Transverse colon (tissue), 4 donors: ENCODE measurements at regions not wholly inside any gene's neighbourhood (a gene's known extent, or its start where the extent isn't known, plus 50 kb on each side); places are given as distances from the start of the nearest gene placed in this dataset.

Source experiments
- DNase-seq: peaks from one replicate; pipeline ENCODE4 v3.0.0-alpha.2; 2019
- H3K27ac ChIP-seq, 4 donors: fragments of 200-600 bp; sonication (generic); 2 replicates each; pipeline ENCODE4 v1.5.1; 2016 to 2018; ENCODE audit warnings: inconsistent platforms in 4 of 4
- H3K27me3 ChIP-seq: fragments of 200-600 bp; sonication (generic); 2 replicates; pipeline ENCODE4 v1.5.1; 2017; ENCODE audit warnings: inconsistent platforms
- H3K36me3 ChIP-seq, 4 donors: fragments of 200-600 bp; sonication (generic); 2 replicates each; pipeline ENCODE4 v1.5.1; 2017 to 2019; ENCODE audit warnings: inconsistent platforms in 4 of 4
- H3K4me1 ChIP-seq, 4 donors: fragments of 200-600 bp; sonication (generic); 2 replicates each; pipeline ENCODE4 v1.5.1; 2017 to 2020; ENCODE audit warnings: inconsistent platforms in 4 of 4
- H3K4me3 ChIP-seq, 4 donors: fragments of 200-600 bp; sonication (generic); 1 replicate in 1 of 4; 2 replicates in 3 of 4; pipeline versions ENCODE4 v1.5.1 to v1.6.1; 2017 to 2019; ENCODE audit warnings: inconsistent platforms in 4 of 4
- H3K9me3 ChIP-seq, 2 donors: fragments of 200-600 bp; sonication (generic); 2 replicates each; pipeline ENCODE4 v1.5.1; 2017 to 2019; ENCODE audit warnings: inconsistent platforms in 2 of 2
- CTCF ChIP-seq, 5 experiments: fragments of 200-600 bp in 3 of 5; fragments of 450-650 bp in 2 of 5; sonication (generic) in 3 of 5; IDR thresholded peaks; 1 replicate in 2 of 5; 2 replicates in 3 of 5; pipeline ENCODE4 v1.5.1; 2016 to 2017; ENCODE audit warnings: antibody characterized with exemption in 5 of 5, inconsistent platforms in 3 of 5, mild to moderate bottlenecking in 2 of 5, moderate library complexity in 1 of 5
- EP300 ChIP-seq: sonication (generic); formaldehyde crosslinking; IDR thresholded peaks from one replicate; pipeline ENCODE4 v1.6.1; 2017; ENCODE audit warnings: antibody characterized with exemption, low read depth
- POLR2A ChIP-seq: fragments of 450-650 bp; IDR thresholded peaks from one replicate; pipeline ENCODE4 v1.6.1; 2016; ENCODE audit warnings: antibody characterized with exemption, mild to moderate bottlenecking, moderate library complexity
- POLR2AphosphoS5 ChIP-seq, 3 donors: sonication (generic); formaldehyde crosslinking; IDR thresholded peaks; one replicate each; pipeline ENCODE4 v1.6.1; 2016; ENCODE audit warnings: antibody characterized with exemption in 3 of 3
- WGBS, 2 donors: methylation state at CpG; one replicate each; pipeline ENCODE4 v1.1.5; 2018; ENCODE audit warnings: low coverage in 1 of 2; 5-methylcytosine and 5-hydroxymethylcytosine counted together
- in situ Hi-C, 4 donors: fragments of 200-750 bp; cut with MboI; loops; one replicate each; pipeline versions ENCODE4 v1.15.0 to v1.15.1; 2017; ENCODE audit warnings: low sequenced_read_pairs in 3 of 4, low pct_ligation_motif_present in 1 of 4, low pct_unique_long_range_greater_than_20kb in 1 of 4
- intact Hi-C: fragments of 100-400 bp; cut with DNase I; formaldehyde crosslinking; loops from one replicate; pipeline ENCODE4 v1.15.1; 2023; ENCODE audit warnings: low total_unique reads

GRCh38 chr13:51020600-51020999 is 90.5 kb downstream of the C13orf42 start:
- no peak for TF ChIP-seq POLR2A
- no peak for TF ChIP-seq POLR2AphosphoS5 (IDR thresholded peaks at IDR 0.05)
- no peak for TF ChIP-seq CTCF (IDR thresholded peaks at IDR 0.05)
- TF ChIP-seq EP300, result no peak
- H3K9me3 ChIP-seq, result no peaks in the 10 kb centered on the region
- H3K4me3 ChIP-seq, result no peak overlapping the region
- in situ Hi-C loops, result no loop called here
- H3K4me1 ChIP-seq, result no peaks in the 10 kb centered on the region
- WGBS, 2 donors, result 94 to 100% methylated on average over 2 to 8 of the region's 8 CpGs
- DNase-seq, result no peak
- no peak overlapping the region for H3K27ac ChIP-seq
- intact Hi-C loops, result no loop called here
- H3K27me3 ChIP-seq, result no peaks in the 10 kb centered on the region
- no peaks in the 10 kb centered on the region for H3K36me3 ChIP-seq

DNA sequence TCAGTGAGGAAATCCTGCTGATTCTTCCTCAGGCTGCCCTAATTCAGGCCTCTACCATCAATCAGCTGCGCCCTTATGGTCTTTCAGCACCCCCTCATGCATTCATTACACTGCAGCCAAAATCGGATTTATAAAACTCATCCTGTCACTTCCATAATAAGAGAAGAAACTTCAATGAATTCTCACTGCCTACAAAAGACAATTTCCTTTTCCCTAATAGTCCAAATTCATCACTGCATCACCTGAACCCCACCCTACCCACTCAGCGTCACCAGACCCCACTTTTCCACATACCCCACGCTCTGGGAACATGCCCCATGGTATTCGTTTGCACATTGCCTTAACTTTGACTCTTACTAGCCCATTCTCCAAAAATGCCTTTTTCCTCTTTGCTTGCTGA is 92.0 kb downstream of the C13orf42 start:
- no peak for DNase-seq
- WGBS, 2 donors, result 86 to 88% methylated on average over 5 of the region's 5 CpGs
- Histone ChIP-seq H3K27ac (no peak overlapping the region), H3K27me3 (no peaks in the 10 kb centered on the region), H3K4me1 (no peaks in the 10 kb centered on the region), H3K4me3 (no peak overlapping the region), H3K9me3 (no peaks in the 10 kb centered on the region), H3K36me3 (no peaks in the 10 kb centered on the region)
- in situ Hi-C loops, result no loop called here
- intact Hi-C loops, result no loop called here
- TF ChIP-seq EP300, result no peak

DNA sequence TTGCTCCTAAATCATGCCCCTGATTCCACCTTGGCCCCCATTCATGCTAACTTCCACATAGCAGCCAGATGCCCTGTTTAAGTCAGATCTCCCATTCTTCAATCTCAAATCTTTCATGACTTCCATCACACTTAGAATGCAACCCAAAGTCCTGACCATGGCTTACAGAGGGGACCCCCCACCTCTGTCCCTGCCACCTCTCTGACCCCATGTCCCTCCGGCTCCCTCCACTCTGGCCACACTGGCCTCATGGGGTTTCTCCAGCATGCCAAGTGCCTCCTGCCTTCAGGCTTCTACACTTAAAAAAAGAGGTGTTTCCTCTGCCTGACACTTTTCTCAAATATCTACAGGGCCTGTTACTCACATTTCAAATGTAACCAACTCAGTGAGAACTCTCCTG is 93.6 kb downstream of the C13orf42 start:
- Histone ChIP-seq H3K36me3 (no peaks in the 10 kb centered on the region), H3K27ac (no peak overlapping the region), H3K4me1 (no peaks in the 10 kb centered on the region), H3K27me3 (no peaks in the 10 kb centered on the region), H3K9me3 (no peaks in the 10 kb centered on the region), H3K4me3 (no peak overlapping the region)
- TF ChIP-seq EP300 (no peak), POLR2AphosphoS5 (IDR thresholded peaks at IDR 0.05) (no peak), POLR2A (no peak), CTCF (IDR thresholded peaks at IDR 0.05) (no peak)
- intact Hi-C loops (no loop called here), in situ Hi-C loops (no loop called here)
- DNase-seq, result no peak
- 80 to 94% methylated on average over 1 of the region's 1 CpG for WGBS, 2 donors

- no peak overlapping the region for H3K4me3 ChIP-seq
- H3K4me1 ChIP-seq, result no peaks in the 10 kb centered on the region
- no peak for TF ChIP-seq POLR2A
- no peak for TF ChIP-seq CTCF (IDR thresholded peaks at IDR 0.05)
- no peak for TF ChIP-seq EP300
- no peak for TF ChIP-seq POLR2AphosphoS5 (IDR thresholded peaks at IDR 0.05)
- intact Hi-C loops (no loop called here), in situ Hi-C loops (no loop called here)
- no peaks in the 10 kb centered on the region for H3K9me3 ChIP-seq
- no peak overlapping the region for H3K27ac ChIP-seq
- DNase-seq, result no peak
- 71 to 90% methylated on average over 1 of the region's 1 CpG for WGBS, 2 donors
- H3K27me3 ChIP-seq, result no peaks in the 10 kb centered on the region
- no peaks in the 10 kb centered on the region for H3K36me3 ChIP-seq
Measured at GRCh38 chr13:51015973-51016372, 95.1 kb downstream of the C13orf42 start.

- Histone ChIP-seq H3K4me1 (peaks cover 0 to 5% (median 0%) of the 10 kb centered on the region in 4 donors), H3K4me3 (no peak overlapping the region), H3K27me3 (no peaks in the 10 kb centered on the region), H3K27ac (no peak overlapping the region), H3K36me3 (no peaks in the 10 kb centered on the region), H3K9me3 (no peaks in the 10 kb centered on the region)
- WGBS, 2 donors, result 70 to 84% methylated on average over 1 of the region's 1 CpG
- no peak for DNase-seq
- no peak for TF ChIP-seq POLR2A
- no peak for TF ChIP-seq CTCF (IDR thresholded peaks at IDR 0.05)
- TF ChIP-seq POLR2AphosphoS5 (IDR thresholded peaks at IDR 0.05), result no peak
- no peak for TF ChIP-seq EP300
- in situ Hi-C loops, result no loop called here
- intact Hi-C loops, result no loop called here
Measured at GRCh38 chr13:51009597-51009996, 100.0 kb downstream of the RNASEH2B start.
